Right ventricle myocardium superior (tissue), 1 donor: ENCODE measurements at regions not wholly inside any gene's neighbourhood (a gene's known extent, or its start where the extent isn't known, plus 50 kb on each side); places are given as distances from the start of the nearest gene placed in this dataset.

Experiments used
- ATAC-seq: fragments of 200-7000 bp; cut with Tn5 transposase; one replicate; pipeline ENCODE4 v1.9.1; 2020; ENCODE audit warnings: mild to moderate bottlenecking; ENCODE audit not compliant: poor library complexity
- DNase-seq: peaks from one replicate; pipeline ENCODE4 v3.0.0-alpha.2; 2020
- intact Hi-C: fragments of 100-400 bp; cut with DNase I; formaldehyde crosslinking; loops from one replicate; pipeline ENCODE4 v1.11.2; 2022
- donor health status: DM: no; HTN: yes; CAD: no; lungs with severe emphysema.

- intact Hi-C loops = no loop called here
- ATAC-seq (no peak), DNase-seq (no peak)
These were observed 98.7 kb upstream of the SLC28A3 start for GRCh38 chr9:84439250-84439649.

GRCh38 chr9:84442712-84443111 is 102.2 kb upstream of the SLC28A3 start:
- ATAC-seq (no peak), DNase-seq (no peak)
- intact Hi-C loops = no loop called here

DNA sequence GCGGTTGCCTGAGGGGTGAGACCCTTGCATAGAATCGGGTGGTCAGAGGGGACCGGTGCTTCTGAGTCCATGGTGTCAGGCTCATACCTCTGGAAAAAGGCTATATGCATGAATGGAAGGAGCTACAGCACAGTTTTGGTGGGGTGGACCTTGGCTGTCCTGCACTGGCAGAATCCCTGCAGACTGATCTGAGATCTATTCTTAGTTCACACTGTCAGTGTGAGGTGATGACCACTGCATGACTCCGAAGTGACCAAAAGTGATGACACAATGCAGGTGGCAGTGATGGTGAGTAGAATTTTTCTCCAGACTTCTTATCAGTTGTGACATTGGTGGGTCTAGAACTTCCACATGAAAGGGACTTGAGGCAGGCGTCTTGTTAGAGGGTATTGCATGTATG is 105.2 kb upstream of the SLC28A3 start:
- ATAC-seq = peak; percentile 83
- no peak for DNase-seq
- intact Hi-C loops = no loop called here

- ATAC-seq (no peak), DNase-seq (no peak)
- intact Hi-C loops = no loop called here
These were observed 106.7 kb upstream of the SLC28A3 start for GRCh38 chr9:84447305-84447704.

- DNase-seq = no peak
- intact Hi-C loops = no loop called here
- no peak for ATAC-seq
These were observed 109.5 kb upstream of the SLC28A3 start for GRCh38 chr9:84450029-84450428.

DNA sequence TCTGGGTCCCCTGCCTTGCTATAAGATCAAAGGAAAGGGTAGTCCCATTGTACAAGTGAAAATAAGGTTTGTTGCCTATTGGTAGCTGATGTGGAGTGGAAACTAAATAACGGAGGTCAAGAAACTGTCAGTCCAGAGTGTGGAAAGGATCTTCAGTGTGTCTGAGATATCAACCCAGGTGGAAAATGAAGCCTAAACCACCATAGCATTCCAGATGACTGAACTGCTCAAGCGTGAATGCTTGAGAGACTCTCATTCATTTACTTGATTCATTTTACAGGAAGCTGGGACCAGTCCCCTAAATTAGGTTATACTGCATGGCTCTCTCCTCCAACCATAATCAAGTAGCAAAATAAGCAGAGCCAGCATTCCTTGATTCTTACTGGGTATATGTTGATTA is 116.0 kb upstream of the SLC28A3 start:
- ATAC-seq = no peak

GRCh38 chr9:84460695-84461094 is 120.1 kb upstream of the SLC28A3 start:
- intact Hi-C loops = no loop called here
- DNase-seq (no peak), ATAC-seq (no peak)

More for the DNA sequence above, 116.0 kb upstream of the SLC28A3 start:
- intact Hi-C loops = no loop called here
- DNase-seq = no peak

- intact Hi-C loops = no loop called here
- no peak for ATAC-seq
- DNase-seq = no peak
These were observed 122.7 kb upstream of the SLC28A3 start for GRCh38 chr9:84463272-84463671.

DNA sequence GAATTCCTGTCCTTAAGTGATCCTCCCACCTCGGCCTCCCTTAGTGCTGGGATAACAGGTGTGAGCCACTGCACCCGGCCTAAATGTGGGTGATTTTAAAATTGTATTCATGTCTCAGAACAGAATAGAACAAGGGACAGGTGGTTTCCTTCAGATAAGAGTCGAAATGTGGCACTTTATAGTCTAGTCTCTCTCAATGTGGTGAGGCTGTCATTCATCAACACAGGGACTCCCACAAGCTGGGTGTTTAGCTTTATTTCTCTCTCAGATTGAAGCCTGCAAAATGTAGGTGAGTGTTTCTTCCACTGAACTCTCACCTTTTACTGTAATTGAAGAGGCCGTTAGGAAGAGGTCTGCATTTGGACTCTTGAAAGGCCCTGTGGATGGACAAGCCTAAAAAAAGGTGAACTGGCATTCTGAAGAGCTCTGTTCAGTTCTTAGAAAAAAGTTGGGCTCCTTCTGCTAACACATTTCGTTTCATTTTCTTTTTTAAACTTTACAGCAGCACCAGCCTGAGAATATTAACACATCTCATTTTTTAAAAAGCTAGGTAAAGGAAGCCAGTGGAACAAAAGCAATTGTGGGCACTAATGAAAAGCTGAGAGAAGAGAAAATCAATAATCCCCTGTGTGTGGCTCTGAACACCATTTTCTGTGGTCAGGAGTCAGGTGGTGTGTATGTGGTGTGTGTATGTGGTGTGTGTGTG is 126.2 kb upstream of the SLC28A3 start:
- DNase-seq (no peak), ATAC-seq (no peak)
- intact Hi-C loops = no loop called here

DNA sequence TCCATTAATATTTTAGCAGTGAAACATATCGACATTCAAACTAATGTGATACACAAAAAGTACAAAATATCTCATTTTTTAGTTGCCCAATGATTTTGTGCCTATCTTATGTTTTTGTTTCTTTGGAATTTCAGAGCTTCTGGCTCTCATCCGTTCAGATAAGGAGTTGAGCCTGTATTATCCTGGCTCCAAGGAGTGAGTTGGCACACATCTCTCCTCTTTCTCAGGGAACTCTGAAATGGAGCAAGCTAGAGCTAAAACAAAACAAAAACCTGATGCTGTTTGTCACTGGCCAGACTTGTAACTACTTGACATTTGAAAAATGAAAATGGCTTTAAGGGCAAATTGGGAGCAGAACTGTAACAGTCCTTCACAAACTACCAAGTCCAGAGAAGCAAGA is 131.3 kb upstream of the SLC28A3 start:
- DNase-seq (no peak), ATAC-seq (peak; percentile 84)
- intact Hi-C loops = no loop called here

DNA sequence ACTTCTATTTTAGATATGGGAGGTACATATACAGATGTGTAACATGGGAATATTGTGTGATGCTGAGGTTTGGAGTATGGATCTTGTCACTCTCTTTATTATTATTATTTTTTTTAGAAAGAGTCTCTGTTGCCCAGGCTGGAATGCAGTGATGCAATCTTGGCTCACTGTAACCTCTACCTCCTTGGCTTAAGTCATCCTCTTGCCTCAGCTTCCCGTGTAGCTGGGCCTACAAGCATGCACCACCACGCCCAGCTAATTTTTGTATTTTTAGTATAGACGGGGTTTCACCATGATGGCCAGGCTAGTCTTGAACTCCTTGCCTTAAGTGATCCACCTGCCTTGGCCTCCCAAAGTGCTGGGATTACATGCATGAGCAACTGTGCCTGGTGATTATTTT is 138.4 kb upstream of the SLC28A3 start:
- ATAC-seq = no peak
- DNase-seq = no peak
- intact Hi-C loops = no loop called here

GRCh38 chr9:84480071-84480470 is 139.5 kb upstream of the SLC28A3 start:
- DNase-seq (no peak), ATAC-seq (no peak)
- intact Hi-C loops = no loop called here

GRCh38 chr9:84481231-84481630 is 140.7 kb upstream of the SLC28A3 start:
- DNase-seq = no peak
- intact Hi-C loops = no loop called here

DNA sequence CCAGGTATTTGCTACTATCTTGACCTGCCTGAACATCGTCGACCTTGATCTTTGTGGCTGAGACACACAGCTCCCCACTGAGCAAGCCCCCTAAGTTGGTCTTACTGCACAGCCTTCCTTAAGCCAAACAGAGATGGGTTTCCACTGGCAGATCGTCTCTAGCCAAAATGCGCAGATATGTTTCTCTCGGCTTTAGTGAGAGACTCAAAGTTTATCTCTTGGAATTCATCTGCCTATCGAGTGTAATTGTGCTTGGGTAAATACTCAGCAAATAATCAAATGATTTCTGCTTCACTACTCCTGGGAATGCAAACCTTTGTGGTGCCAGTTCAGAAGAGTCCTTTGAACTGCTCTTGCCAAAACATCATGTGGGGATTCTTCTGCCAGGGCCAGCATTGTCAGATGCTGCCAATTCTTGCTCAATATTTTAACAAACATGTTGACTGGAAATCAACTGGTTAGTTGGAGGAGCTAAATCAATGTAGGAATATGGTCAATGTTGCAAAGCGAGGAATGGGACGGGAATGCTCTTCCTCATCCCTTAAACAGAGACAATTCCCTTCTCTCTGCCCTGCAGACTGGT is 141.2 kb upstream of the SLC28A3 start:
- DNase-seq (no peak), ATAC-seq (peak; percentile 61)
- intact Hi-C loops = no loop called here

More at GRCh38 chr9:84481231-84481630, 140.7 kb upstream of the SLC28A3 start:
- ATAC-seq = no peak

GRCh38 chr9:84482607-84483006 is 142.0 kb upstream of the SLC28A3 start:
- intact Hi-C loops = no loop called here
- DNase-seq = no peak
- no peak for ATAC-seq

DNA sequence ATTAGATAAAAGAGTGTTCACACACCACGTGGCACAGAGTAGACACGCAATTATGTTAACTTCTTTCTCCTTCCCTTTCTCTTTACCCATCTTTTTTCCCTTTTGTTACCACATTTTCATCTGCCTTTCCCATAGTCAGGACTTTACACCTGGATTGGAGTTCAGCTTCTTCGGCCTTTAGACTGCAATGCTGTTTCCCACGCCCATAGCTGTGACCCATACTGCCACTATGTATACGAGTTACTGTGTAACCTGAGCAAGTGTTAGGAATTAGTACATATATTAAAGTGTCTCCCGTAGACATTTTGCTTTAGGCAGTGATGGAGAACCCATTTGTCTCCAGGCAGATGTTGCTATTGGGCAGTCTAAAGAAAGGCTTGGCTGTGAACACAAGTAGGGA is 143.6 kb upstream of the SLC28A3 start:
- intact Hi-C loops = no loop called here
- no peak for DNase-seq
- no peak for ATAC-seq

DNA sequence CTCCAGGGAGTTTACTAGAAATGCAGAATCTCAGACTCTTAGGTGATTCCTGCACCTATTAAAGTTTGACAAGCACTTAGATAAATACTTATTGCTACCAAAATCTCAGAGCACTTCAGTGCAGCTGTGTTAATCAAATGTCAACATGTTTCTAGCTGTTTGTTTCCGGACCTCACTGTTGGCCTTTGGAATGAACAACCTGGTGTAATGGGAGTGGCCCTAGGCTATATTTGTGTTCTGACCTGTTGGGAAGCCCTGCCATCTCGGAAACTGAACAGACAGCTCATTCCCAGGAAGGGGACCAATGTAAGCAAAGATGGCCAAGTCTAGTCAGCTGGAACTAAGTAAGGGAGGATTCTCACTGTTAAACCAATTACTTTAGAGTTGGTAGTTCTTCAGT is 145.0 kb upstream of the SLC28A3 start:
- ATAC-seq (no peak), DNase-seq (no peak)
- intact Hi-C loops = no loop called here

GRCh38 chr9:84486663-84487062 is 146.1 kb upstream of the SLC28A3 start:
- no peak for DNase-seq
- ATAC-seq = no peak
- intact Hi-C loops = no loop called here

DNA sequence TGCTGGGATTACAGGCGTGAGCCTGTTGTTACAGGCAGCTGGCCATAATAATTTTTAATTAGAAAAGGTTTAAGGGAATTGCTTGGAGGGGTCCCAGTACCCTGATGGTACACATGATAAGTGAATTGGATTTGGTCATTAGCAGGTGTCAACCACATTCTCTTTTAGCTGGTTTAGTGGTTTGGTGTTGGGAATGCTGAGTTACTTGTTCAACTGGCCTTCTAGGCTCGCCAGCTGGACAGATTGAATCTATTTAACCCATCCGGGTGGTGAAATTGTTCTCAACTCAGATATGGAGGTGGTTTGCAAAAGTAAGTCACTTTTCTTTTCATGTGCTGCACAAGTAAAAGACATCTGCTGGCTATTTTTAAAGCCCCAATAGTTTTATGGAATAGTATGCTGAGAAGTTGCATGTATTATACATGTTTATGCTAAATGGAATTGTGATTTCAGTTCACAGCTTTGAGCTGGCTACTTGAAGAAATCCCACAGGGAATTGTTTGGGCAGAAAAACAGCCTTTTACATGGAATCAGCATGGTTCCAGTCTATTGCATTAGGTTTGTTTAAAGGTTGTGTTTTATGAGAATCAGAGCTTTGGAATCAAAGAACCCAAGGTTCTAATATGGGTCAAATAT is 149.8 kb upstream of the SLC28A3 start:
- DNase-seq = no peak
- intact Hi-C loops = no loop called here
- no peak for ATAC-seq

DNA sequence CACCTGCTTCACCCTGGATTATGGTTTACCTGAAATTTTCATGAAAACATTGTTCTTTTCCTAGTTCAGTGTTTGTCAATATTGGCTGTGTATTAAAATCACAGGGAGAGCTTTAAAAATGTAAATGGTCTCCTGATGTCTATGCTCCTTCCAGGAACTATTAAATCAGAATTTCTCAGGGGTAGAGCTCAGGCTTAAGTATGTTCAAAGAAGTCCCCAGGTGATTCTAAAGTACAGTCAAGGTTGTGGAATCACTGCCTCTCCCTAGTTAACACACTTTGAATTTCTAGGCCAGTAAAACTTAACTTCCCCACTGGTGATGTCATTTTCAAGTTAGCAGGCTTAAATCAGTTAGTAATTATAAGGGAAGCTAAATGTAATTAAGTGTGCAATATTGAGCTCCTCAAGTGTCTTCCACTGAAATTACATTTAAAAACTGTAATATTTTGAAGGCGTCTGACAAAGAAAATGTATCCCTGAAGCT is 150.3 kb upstream of the SLC28A3 start:
- intact Hi-C loops = no loop called here
- DNase-seq (no peak), ATAC-seq (no peak)
